HEK293 (cell line): ENCODE measurements at regions not wholly inside any gene's neighbourhood (a gene's known extent, or its start where the extent isn't known, plus 50 kb on each side); places are given as distances from the start of the nearest gene placed in this dataset.

Source experiments
- CTCF ChIA-PET: fragments of 350-600 bp; formaldehyde crosslinking; extraction: SDS; loops from one replicate; lab custom pipeline; 2021; ENCODE audit warnings: antibody characterized with exemption; lab: Yijun Ruan, JAX
- POLR2A ChIA-PET: fragments of 300-600 bp; formaldehyde crosslinking; extraction: SDS; loops from one replicate; lab custom pipeline; 2020; ENCODE audit warnings: antibody characterized with exemption, inconsistent platforms; lab: Yijun Ruan, JAX
- H3K27ac ChIP-seq: fragments of 200-500 bp; sonication (Bioruptor generic); 2 replicates; pipeline ENCODE4 v1.5.1; 2014; ENCODE audit warnings: low read depth, low read length, control low read depth, inconsistent platforms; ENCODE audit errors: extremely low read depth
- H3K36me3 ChIP-seq, 2 experiments: fragments of 200-500 bp in 1 of 2; sonication (Bioruptor generic) in 1 of 2; 1 replicate in 1 of 2; 2 replicates in 1 of 2; pipeline ENCODE4 v1.5.1; 2014 to 2017; ENCODE audit warnings: inconsistent platforms in 2 of 2, low read length in 2 of 2; ENCODE audit not compliant: control insufficient read depth in 2 of 2, insufficient read depth in 1 of 2
- H3K4me1 ChIP-seq: fragments of 200-500 bp; sonication (Bioruptor generic); 2 replicates; pipeline ENCODE4 v1.5.1; 2014; ENCODE audit warnings: mild to moderate bottlenecking, low read length, inconsistent platforms; ENCODE audit not compliant: control insufficient read depth, insufficient read depth
- H3K4me3 ChIP-seq: 2 replicates; pipeline ENCODE4 v1.5.1; 2011; ENCODE audit warnings: low read depth, mild to moderate bottlenecking, control low read depth, low read length, moderate library complexity
- H3K9me3 ChIP-seq: fragments of 200-500 bp; sonication (Bioruptor generic); 2 replicates; pipeline ENCODE4 v1.5.1; 2014; ENCODE audit warnings: low read depth, low read length, inconsistent platforms; ENCODE audit not compliant: control insufficient read depth, insufficient read depth
- KLF9 ChIP-seq: fragments of 450-650 bp; formaldehyde crosslinking; IDR thresholded peaks from 2 replicates; pipeline ENCODE4 v1.5.1; 2016; ENCODE audit warnings: missing biosample characterization, missing genetic modification characterization, low read depth
- ZBTB48 ChIP-seq: fragments of 450-650 bp; formaldehyde crosslinking; IDR thresholded peaks from 2 replicates; pipeline ENCODE4 v1.5.1; 2016; ENCODE audit warnings: missing biosample characterization, missing genetic modification characterization
- ZNF133 ChIP-seq: fragments of 450-650 bp; formaldehyde crosslinking; IDR thresholded peaks from 2 replicates; pipeline ENCODE4 v1.5.1; 2016; ENCODE audit warnings: missing biosample characterization, missing genetic modification characterization
- ZNF146 ChIP-seq: fragments of 450-650 bp; formaldehyde crosslinking; IDR thresholded peaks from 2 replicates; pipeline ENCODE4 v1.5.1; 2016; ENCODE audit warnings: missing biosample characterization, missing genetic modification characterization
- ZNF16 ChIP-seq: fragments of 450-650 bp; formaldehyde crosslinking; IDR thresholded peaks from 2 replicates; pipeline ENCODE4 v1.5.1; 2016; ENCODE audit warnings: low read depth, missing biosample characterization, missing genetic modification characterization
- ZNF394 ChIP-seq: fragments of 450-650 bp; formaldehyde crosslinking; IDR thresholded peaks from 2 replicates; pipeline ENCODE4 v1.5.1; 2016; ENCODE audit warnings: missing biosample characterization, missing genetic modification characterization, mild to moderate bottlenecking, moderate library complexity, borderline replicate concordance
- ZNF501 ChIP-seq: fragments of 450-650 bp; formaldehyde crosslinking; IDR thresholded peaks from 2 replicates; pipeline ENCODE4 v1.5.1; 2016; ENCODE audit warnings: missing biosample characterization, missing genetic modification characterization
- ZNF558 ChIP-seq: fragments of 450-650 bp; formaldehyde crosslinking; IDR thresholded peaks from 2 replicates; pipeline ENCODE4 v1.5.1; 2016; ENCODE audit warnings: missing biosample characterization, missing genetic modification characterization
- ZNF560 ChIP-seq: fragments of 450-650 bp; formaldehyde crosslinking; IDR thresholded peaks from 2 replicates; pipeline ENCODE4 v1.5.1; 2017; ENCODE audit warnings: missing biosample characterization, missing genetic modification characterization, borderline replicate concordance
- ZNF623 ChIP-seq: fragments of 450-650 bp; formaldehyde crosslinking; IDR thresholded peaks from 2 replicates; pipeline ENCODE4 v1.5.1; 2016; ENCODE audit warnings: missing biosample characterization, missing genetic modification characterization
- ZNF791 ChIP-seq: fragments of 450-650 bp; formaldehyde crosslinking; IDR thresholded peaks from 2 replicates; pipeline ENCODE4 v1.5.1; 2016; ENCODE audit warnings: missing biosample characterization, missing genetic modification characterization
- ZNF830 ChIP-seq: fragments of 450-650 bp; IDR thresholded peaks from 2 replicates; pipeline ENCODE4 v1.5.0; 2018; ENCODE audit warnings: missing biosample characterization, missing genetic modification characterization, low read depth, mild to moderate bottlenecking, moderate library complexity
- ZSCAN23 ChIP-seq: fragments of 450-650 bp; formaldehyde crosslinking; IDR thresholded peaks from 2 replicates; pipeline ENCODE4 v1.5.1; 2016; ENCODE audit warnings: missing biosample characterization, missing genetic modification characterization
- TF ChIP-seq, protein P1 (sequence below): fragments of 450-650 bp; formaldehyde crosslinking; IDR thresholded peaks from 2 replicates; pipeline ENCODE4 v1.5.1; 2016; ENCODE audit warnings: missing biosample characterization, missing genetic modification characterization
- TF ChIP-seq, protein P2 (sequence below): fragments of 450-650 bp; formaldehyde crosslinking; IDR thresholded peaks from 2 replicates; pipeline ENCODE4 v1.5.1; 2016; ENCODE audit warnings: missing biosample characterization, missing genetic modification characterization
- TF ChIP-seq, protein P3 (sequence below): fragments of 450-650 bp; formaldehyde crosslinking; IDR thresholded peaks from 2 replicates; pipeline ENCODE4 v1.5.1; 2016; ENCODE audit warnings: missing biosample characterization, missing genetic modification characterization
- TF ChIP-seq, protein P4 (sequence below): fragments of 450-650 bp; formaldehyde crosslinking; IDR thresholded peaks from 2 replicates; pipeline ENCODE4 v1.5.0; 2017; ENCODE audit warnings: missing biosample characterization, missing genetic modification characterization, borderline replicate concordance
- TF ChIP-seq, protein P5 (sequence below): fragments of 450-650 bp; formaldehyde crosslinking; IDR thresholded peaks from 2 replicates; pipeline ENCODE4 v1.5.1; 2016; ENCODE audit warnings: missing biosample characterization, missing genetic modification characterization

DNA sequence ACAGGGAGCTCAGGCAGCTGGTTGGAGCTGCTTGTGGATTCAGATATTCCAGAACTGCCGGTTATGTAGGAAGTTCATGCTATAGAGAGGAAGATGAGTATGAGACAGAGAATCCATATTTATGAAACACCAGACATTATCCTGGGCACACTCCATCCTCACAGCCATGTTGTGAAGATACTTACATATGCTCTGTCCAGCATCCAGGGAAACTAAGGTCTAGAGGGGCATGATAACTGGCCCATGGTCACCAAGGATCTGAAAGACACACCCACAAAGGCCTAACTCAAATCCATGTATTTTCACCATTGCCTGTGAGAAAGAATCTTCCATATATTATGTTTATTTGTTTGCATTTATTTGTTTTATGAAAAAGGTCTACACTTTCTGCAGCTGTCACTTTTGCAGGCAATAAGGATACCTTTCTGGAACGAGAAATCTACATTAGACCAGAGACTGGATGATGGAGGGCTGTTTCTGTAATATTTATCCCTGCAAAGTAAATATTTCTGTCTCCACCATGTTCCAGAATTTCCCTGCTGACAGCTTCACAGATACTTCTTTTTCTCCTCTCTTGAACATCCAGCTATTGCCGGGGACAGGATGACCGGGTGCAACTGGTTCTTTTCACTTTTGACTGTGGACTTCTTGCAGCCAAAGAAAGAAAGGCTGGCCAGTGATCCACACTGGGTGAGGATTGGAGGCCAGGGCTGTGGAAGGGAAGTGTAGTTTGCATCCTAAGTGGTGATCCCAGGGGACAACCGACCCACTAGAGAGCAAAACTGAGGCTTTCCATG lies 145.9 kb upstream of the NAV2 start:
- Histone ChIP-seq H3K9me3 (no peaks in the 10 kb centered on the region), H3K36me3 (no peaks in the 10 kb centered on the region), H3K27ac (no peak overlapping the region), H3K4me3 (no peak overlapping the region), H3K4me1 (no peaks in the 10 kb centered on the region)
- ChIA-PET POLR2A (no interaction called here), CTCF (interaction anchor here (0.9 to 7.0 kb wide), 5 partner anchors 170 to 496 kb away, joined by 3 to 99 read pairs (median 4); no protein-coding TSS in a partner anchor)
- TF ChIP-seq ZNF830 (tag by site-specific recombination) (no peak), ZNF501 (no peak), ZNF623 (tag by site-specific recombination) (no peak), ZBTB48 (tag by site-specific recombination) (no peak), ZNF146 (tag by site-specific recombination) (no peak), ZNF16 (tag by site-specific recombination) (no peak), ZNF558 (tag by site-specific recombination) (no peak), ZSCAN23 (tag by site-specific recombination) (no peak), KLF9 (tag by site-specific recombination) (no peak), ZNF394 (tag by site-specific recombination) (no peak), ZNF133 (tag by site-specific recombination) (no peak), ZNF560 (tag by site-specific recombination) (no peak), ZNF791 (tag by site-specific recombination) (no peak)
- TF ChIP-seq, protein P1, sequence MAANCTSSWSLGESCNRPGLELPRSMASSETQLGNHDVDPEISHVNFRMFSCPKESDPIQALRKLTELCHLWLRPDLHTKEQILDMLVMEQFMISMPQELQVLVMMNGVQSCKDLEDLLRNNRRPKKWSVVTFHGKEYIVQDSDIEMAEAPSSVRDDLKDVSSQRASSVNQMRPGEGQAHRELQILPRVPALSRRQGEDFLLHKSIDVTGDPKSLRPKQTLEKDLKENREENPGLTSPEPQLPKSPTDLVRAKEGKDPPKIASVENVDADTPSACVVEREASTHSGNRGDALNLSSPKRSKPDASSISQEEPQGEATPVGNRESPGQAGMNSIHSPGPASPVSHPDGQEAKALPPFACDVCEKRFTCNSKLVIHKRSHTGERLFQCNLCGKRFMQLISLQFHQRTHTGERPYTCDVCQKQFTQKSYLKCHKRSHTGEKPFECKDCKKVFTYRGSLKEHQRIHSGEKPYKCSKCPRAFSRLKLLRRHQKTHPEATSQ (tag by site-specific recombination), result no peak
- TF ChIP-seq, protein P2, sequence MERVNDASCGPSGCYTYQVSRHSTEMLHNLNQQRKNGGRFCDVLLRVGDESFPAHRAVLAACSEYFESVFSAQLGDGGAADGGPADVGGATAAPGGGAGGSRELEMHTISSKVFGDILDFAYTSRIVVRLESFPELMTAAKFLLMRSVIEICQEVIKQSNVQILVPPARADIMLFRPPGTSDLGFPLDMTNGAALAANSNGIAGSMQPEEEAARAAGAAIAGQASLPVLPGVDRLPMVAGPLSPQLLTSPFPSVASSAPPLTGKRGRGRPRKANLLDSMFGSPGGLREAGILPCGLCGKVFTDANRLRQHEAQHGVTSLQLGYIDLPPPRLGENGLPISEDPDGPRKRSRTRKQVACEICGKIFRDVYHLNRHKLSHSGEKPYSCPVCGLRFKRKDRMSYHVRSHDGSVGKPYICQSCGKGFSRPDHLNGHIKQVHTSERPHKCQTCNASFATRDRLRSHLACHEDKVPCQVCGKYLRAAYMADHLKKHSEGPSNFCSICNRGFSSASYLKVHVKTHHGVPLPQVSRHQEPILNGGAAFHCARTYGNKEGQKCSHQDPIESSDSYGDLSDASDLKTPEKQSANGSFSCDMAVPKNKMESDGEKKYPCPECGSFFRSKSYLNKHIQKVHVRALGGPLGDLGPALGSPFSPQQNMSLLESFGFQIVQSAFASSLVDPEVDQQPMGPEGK, result no peak
- TF ChIP-seq, protein P3, sequence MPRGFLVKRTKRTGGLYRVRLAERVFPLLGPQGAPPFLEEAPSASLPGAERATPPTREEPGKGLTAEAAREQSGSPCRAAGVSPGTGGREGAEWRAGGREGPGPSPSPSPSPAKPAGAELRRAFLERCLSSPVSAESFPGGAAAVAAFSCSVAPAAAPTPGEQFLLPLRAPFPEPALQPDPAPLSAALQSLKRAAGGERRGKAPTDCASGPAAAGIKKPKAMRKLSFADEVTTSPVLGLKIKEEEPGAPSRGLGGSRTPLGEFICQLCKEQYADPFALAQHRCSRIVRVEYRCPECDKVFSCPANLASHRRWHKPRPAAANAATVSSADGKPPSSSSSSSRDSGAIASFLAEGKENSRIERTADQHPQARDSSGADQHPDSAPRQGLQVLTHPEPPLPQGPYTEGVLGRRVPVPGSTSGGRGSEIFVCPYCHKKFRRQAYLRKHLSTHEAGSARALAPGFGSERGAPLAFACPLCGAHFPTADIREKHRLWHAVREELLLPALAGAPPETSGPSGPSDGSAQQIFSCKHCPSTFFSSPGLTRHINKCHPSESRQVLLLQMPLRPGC (tag by site-specific recombination), result no peak
- TF ChIP-seq, protein P4, sequence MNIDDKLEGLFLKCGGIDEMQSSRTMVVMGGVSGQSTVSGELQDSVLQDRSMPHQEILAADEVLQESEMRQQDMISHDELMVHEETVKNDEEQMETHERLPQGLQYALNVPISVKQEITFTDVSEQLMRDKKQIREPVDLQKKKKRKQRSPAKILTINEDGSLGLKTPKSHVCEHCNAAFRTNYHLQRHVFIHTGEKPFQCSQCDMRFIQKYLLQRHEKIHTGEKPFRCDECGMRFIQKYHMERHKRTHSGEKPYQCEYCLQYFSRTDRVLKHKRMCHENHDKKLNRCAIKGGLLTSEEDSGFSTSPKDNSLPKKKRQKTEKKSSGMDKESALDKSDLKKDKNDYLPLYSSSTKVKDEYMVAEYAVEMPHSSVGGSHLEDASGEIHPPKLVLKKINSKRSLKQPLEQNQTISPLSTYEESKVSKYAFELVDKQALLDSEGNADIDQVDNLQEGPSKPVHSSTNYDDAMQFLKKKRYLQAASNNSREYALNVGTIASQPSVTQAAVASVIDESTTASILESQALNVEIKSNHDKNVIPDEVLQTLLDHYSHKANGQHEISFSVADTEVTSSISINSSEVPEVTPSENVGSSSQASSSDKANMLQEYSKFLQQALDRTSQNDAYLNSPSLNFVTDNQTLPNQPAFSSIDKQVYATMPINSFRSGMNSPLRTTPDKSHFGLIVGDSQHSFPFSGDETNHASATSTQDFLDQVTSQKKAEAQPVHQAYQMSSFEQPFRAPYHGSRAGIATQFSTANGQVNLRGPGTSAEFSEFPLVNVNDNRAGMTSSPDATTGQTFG (tag by site-specific recombination), result no peak
- TF ChIP-seq, protein P5, sequence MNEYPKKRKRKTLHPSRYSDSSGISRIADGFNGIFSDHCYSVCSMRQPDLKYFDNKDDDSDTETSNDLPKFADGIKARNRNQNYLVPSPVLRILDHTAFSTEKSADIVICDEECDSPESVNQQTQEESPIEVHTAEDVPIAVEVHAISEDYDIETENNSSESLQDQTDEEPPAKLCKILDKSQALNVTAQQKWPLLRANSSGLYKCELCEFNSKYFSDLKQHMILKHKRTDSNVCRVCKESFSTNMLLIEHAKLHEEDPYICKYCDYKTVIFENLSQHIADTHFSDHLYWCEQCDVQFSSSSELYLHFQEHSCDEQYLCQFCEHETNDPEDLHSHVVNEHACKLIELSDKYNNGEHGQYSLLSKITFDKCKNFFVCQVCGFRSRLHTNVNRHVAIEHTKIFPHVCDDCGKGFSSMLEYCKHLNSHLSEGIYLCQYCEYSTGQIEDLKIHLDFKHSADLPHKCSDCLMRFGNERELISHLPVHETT (tag by site-specific recombination), result no peak
